Limb (tissue), 2 donors: ENCODE measurements at regions not wholly inside any gene's neighbourhood (a gene's known extent, or its start where the extent isn't known, plus 50 kb on each side); places are given as distances from the start of the nearest gene placed in this dataset.

Experiments
- DNase-seq, 2 donors: peaks; one replicate each; pipeline ENCODE4 v3.0.0-alpha.2; 2016; ENCODE audit errors: extremely low spot score in 2 of 2

DNA sequence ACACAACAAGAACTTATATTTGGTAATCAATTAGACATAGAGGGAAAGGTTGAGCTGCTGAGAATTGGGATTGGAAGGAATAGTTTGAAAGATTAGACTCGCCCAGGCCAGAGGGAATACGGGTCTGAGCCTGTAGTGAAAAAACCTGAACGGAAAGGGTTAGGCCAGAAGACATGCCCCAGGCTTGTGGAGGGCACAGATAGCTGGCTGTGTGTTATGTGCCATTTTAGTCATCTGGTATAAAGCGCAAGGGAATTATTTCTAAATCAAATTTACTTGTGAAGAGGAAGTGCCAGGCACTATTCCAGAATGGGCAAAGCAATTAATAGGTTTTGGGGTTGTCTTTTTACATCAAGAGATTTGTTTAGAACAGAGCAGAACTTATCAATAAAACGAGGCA, 187.5 kb upstream of the ANKRD50 start:
- DNase-seq, result no peak

- no peak for DNase-seq
Observed at GRCh38 chr4:124890522-124890921, 178.0 kb upstream of the ANKRD50 start.

- DNase-seq, result no peak
Observed at GRCh38 chr4:124887739-124888138, 175.2 kb upstream of the ANKRD50 start.

DNA sequence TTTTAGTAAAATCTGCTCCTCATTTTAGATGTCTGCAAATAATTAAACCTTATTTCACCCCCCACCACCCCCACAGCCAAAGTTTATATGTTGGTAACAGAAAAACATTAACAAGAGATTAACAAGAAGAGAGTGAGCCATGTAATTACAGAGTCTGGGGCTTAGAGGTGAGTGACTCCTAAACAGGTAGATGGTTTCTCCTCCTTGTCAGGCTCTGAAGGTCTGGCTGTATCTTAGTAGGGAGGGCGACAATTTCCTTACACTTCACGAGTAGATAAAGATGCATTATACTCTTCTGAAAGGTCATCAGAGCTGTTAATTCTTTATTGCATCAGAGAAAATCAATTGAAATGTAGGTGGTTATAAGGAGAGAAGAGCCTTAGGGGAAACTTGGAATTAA, 171.8 kb upstream of the ANKRD50 start:
- DNase-seq, result no peak

- DNase-seq, result no peak
Observed at GRCh38 chr4:124883632-124884031, 171.1 kb upstream of the ANKRD50 start.

DNA sequence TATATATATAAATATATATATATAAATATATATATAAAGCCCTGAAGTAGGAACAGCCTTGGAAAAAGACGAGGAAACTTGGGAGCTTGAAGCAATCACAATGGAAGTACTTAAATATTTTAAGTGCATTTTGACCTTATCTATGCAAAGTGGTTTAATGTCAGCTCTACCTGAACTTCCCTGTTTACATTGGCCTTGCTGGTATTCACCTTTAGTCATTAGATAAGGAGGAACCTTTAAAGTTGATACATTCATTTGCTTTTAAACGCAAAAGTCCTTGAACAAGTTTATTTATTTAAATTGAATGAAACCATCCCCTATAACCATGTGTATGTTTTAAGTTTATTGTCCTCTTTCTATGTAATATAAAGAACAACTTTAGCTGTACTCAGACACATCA, 166.7 kb upstream of the ANKRD50 start:
- no peak for DNase-seq

DNA sequence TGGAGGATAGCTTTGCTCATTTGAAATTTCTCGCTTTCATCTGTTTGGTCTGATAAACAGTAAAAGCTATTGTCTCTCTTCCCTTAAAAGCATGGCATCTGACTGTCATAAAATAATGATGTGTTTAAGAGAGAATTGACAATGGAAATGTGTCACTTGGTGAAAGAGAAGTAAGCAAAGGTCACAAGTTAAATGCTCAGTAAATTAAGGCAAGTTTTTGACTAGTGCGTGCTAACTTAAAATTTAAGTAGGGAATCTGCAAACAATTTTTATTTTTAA, 161.6 kb upstream of the ANKRD50 start:
- DNase-seq, result no peak

- DNase-seq, result no peak
Observed at GRCh38 chr4:124873361-124874171, 161.0 kb upstream of the ANKRD50 start.

GRCh38 chr4:124872659-124873058, 160.1 kb upstream of the ANKRD50 start:
- no peak for DNase-seq

DNA sequence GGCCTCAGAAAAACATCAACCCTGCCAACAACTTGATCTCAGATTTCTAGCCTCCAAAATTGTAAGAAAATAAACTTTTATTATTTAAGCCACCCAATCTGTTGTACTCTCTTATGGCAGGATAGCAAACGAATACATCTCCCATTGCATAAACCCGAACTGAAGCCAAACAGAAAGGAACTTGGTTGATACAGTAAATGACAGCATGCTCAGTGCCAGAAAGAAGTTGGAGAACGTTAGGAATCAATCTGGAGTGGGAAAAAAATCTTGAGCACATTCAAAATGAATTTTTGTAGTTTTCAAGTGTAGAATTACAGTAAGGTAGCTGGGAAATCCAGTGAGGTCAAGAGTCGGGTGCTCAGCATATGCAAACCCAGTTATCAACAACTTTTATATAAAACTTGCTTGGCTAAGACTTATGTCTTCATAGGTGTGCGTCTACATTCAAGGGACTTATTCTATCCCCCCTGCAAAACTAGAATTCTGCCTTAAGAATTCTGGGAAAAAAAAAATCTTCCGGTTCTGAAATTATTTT, 157.5 kb upstream of the ANKRD50 start:
- no peak for DNase-seq

DNA sequence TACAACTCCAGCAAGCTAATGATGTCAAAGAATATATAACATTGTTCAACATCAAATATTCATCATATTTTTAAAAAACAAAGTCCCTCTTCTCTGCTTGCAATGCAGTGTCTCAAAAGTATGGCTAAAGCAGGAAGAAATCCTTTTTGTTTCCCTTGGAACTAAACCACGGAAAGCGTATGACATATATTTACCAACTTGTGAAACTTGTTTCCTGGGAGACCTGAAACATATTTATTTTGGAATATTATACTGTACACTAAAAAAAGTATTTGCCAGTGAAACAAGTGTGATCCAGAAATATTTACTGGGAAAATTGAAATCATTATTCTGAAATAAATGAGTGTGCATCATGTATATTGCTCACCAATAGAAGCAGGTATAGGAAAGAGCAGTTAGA, 156.0 kb upstream of the ANKRD50 start:
- no peak for DNase-seq

DNA sequence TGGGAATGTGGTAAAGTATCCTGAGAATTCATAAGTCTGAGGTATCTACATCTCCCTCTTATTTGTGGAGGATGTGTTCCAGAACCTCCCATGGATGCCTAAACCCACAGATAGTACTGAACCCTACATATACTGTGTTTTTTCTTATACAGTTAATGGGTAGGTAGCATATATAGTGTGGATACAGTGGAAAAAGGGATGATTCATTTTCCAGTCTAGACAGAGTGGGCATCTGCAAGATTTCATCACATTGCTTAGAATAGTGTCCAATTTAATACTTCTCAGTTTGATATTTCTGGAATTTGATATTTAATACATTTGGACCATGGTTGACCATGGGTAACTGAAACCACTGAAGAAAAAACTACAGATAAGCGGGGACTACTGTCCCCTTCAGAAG, 155.0 kb upstream of the ANKRD50 start:
- no peak for DNase-seq

DNA sequence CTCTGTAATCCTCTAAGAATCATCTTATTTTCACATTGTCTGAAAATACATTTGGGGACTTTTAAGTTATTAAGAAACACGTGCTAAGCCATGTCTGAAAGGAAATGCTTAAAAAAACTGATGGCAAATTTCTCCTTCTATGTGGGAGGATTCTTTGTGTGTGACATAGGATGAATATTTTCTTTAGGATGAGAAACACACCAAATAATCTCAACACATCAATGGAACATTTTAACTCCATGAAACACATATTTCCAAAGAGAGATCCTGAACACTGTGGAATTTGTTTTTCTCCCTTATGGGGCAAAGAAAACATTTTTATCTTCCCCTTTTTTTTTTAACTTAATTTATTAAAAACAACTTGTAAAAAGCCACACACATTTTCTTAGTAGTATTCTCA, 153.8 kb upstream of the ANKRD50 start:
- DNase-seq, result no peak

DNA sequence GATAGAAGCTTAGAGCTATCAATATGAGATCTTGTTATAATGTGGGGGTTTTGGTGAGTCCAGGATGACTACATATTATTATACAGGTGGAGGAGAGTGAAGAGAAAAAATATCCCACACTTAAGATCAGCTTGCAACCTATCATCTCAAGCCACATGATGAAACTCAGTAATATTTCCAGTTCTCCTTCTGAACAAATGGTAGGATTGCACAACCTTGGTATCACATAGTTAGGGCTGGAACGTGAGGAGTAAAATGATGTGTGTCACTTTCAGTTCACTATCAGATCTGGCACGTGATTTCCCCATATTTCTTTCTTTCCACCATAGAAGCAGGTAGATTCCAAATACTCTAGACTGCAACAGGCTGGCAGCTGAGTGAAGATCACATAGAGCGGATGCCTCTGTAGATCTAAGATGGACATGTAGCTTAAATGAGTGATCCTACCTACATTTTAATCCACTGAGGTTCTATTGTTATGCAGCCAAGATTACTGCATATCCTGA, 150.6 kb upstream of the ANKRD50 start:
- no peak for DNase-seq

DNA sequence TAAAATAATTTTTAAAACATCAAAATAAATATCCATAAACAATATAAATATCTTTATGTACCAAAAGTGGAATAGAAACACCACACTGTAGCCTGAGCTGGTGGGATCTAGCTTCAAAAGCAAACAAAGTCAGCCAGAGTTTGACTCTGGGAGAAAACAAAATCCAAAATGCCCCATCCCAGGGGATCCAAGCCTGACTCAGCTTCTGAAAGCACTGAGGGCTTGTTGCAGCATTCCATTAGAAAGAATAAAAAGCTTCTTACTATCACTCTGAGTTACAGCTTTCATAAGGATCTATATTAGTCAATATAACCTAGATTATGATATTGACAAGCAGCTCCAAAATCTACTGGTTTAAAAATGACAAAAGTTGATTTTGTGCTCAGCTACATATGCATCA, 149.7 kb upstream of the ANKRD50 start:
- no peak for DNase-seq

GRCh38 chr4:124861761-124862160, 149.2 kb upstream of the ANKRD50 start:
- DNase-seq, result no peak

DNA sequence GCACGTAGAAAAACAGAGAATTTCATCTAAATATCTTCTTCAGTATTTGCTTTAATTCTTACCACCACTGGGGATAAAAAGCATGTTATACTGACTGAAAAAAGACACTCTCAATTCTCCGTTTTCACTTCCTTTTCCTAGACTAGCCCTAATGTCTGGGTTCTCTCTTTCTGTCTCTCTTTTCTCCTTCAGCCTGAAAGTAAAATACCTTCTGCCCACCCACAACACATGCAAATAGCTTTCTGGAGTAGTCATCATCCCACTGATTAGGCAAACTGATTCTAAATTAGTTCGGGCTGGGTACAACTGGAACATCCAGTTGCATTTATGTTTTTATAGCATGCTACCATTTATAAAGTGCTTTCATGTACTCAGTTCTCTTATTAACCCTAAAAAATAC, 142.4 kb upstream of the ANKRD50 start:
- DNase-seq, result no peak

DNA sequence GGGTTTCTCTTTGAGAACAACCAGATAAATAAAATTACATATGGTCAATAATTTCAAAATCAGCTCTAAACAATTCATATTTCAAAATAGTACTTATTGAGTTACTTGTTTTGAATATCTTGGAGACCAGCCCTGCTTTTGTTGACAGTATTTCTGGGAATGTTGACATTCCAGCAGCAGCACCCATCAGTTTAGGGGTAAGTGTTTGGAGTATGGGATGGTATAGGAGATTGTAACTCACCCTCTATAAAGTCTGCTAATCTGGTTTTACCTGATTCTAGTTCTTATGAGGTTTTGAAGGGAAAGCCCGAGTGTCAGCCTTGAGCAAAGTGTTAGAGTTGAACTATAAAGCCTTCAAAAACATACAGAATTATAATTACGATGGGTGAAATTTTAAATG, 139.2 kb upstream of the ANKRD50 start:
- no peak for DNase-seq

- no peak for DNase-seq
Observed at GRCh38 chr4:124846306-124846705, 133.8 kb upstream of the ANKRD50 start.

DNA sequence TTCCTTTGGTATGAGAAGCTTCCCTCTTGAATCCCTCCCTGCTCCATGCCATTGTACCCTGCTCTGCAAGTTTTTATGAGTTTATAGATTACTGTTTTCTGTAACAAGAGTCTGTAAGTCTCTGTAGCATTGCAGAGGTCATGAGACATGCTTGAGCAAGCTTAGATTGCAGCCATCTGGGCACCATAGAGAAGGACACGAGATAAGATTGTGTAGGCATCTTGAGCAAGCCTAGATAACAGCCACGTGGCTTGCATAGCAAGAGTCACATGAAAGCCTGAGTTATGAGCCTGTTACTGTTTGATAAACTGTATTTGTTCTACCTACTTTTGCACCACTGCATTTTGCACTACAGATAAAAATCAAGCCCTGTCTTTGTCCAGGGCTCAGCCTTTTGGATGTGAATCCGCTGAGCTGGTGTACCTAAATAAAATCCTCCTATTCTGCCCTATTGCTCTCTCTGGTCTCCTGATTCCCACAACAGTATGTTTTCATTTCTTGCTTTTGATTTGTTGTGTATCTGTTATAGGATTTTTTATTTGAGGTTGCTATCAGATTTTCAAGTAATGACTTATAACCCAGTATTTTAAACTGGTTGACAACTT, 127.4 kb upstream of the ANKRD50 start:
- DNase-seq, result no peak

GRCh38 chr4:124833831-124834505, 121.4 kb upstream of the ANKRD50 start:
- no peak for DNase-seq

DNA sequence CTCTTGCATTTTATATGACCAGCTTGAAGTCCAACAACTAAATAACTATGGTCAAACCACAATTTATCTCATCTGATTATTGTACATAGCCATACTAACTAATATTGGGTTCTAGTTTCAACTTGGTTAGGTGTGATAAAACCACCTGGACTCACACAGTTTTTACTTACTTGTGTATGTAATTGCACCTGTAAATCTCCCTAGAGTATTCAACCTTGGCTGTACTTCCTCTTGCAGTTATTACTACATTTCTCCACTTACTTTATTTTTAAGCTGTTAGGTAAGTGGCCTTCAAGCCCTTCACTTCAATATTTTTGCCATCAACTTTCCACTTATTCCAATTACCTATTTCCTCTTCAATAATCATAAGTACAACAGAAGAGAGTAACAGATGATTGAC, 115.8 kb upstream of the ANKRD50 start:
- no peak for DNase-seq

DNA sequence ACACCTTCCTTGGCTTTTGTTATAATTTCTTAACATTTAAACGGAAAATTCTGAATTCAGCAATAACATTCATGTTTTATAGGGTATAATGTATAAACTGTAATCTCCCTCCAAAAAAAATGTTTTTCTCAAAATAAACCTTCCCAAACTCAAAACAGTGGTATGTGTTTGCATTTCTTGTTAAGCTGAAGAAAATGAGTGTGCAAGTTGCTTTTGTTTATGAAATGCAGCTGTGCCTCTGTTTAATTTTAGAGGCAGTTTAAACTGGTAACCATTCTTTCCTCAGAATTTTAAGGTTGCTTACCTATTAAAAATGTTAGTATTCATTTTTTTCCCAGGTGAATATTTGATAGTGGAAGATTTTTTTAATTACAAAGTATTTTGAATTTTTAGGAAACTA, 105.0 kb upstream of the ANKRD50 start:
- no peak for DNase-seq
